GM04503 (cell line): ENCODE measurements at regions not wholly inside any gene's neighbourhood (a gene's known extent, or its start where the extent isn't known, plus 50 kb on each side); places are given as distances from the start of the nearest gene placed in this dataset.
A peak's percentile ranks its signal among the peaks of the same experiment; 100 is the strongest.
"Not testable (repeated sequence)": the region's sequence is repeated elsewhere in the genome, so short reads cannot be mapped to it uniquely, and the experiment has no call there.

Experiments used
- DNase-seq: peaks from one replicate; pipeline ENCODE4 v3.0.0-alpha.2; 2012; ENCODE audit warnings: low read depth

GRCh38 chr11:33970984-33971466 is 79.1 kb upstream of the LMO2 start:
- no peak for DNase-seq

- no peak for DNase-seq
Measured at GRCh38 chr11:33967451-33967850, 75.6 kb upstream of the LMO2 start.

- DNase-seq = no peak
Measured at GRCh38 chr11:33965032-33965431, 73.2 kb upstream of the LMO2 start.

GRCh38 chr11:33959855-33960400 is 68.1 kb upstream of the LMO2 start:
- no peak for DNase-seq

- DNase-seq = no peak
Measured at GRCh38 chr11:33957304-33957917, 65.5 kb upstream of the LMO2 start.

GRCh38 chr11:33956611-33957010 is 64.7 kb upstream of the LMO2 start:
- DNase-seq = no peak

GRCh38 chr11:33953289-33953688 is 61.4 kb upstream of the LMO2 start:
- no peak for DNase-seq

- DNase-seq = no peak
Measured at GRCh38 chr11:33952805-33953204, 60.9 kb upstream of the LMO2 start.

GRCh38 chr11:33949252-33949913 is 57.5 kb upstream of the LMO2 start:
- no peak for DNase-seq

- no peak for DNase-seq
Measured at GRCh38 chr11:33948494-33948893, 56.6 kb upstream of the LMO2 start.

- DNase-seq = not testable (repeated sequence)
Measured at GRCh38 chr11:33947918-33948317, 56.0 kb upstream of the LMO2 start.

- DNase-seq = no peak
Measured at GRCh38 chr11:33946930-33947329, 55.1 kb upstream of the LMO2 start.

GRCh38 chr11:33945481-33946268 is 53.8 kb upstream of the LMO2 start:
- no peak for DNase-seq

- no peak for DNase-seq
Measured at GRCh38 chr11:33944693-33945424, 53.0 kb upstream of the LMO2 start.

- no peak for DNase-seq
Measured at GRCh38 chr11:33944345-33944692, 52.4 kb upstream of the LMO2 start.

GRCh38 chr11:33942954-33943353 is 51.1 kb upstream of the LMO2 start:
- peak; percentile 77 for DNase-seq

GRCh38 chr11:33941637-33942160 is 49.8 kb upstream of the LMO2 start:
- no peak for DNase-seq
